HCT116 (cell line): ENCODE measurements at regions not wholly inside any gene's neighbourhood (a gene's known extent, or its start where the extent isn't known, plus 50 kb on each side); places are given as distances from the start of the nearest gene placed in this dataset.

Experiments
- ATAC-seq: fragments of 200-7000 bp; cut with Tn5 transposase; 2 replicates; pipeline ENCODE4 v1.9.1; 2020; ENCODE audit warnings: mild to moderate bottlenecking, moderate library complexity
- BruUV-seq: library from RNA; stranded (reverse); fragments of 400-500 nt; replicated peaks from 2 replicates; lab custom pipeline; 2021; lab: Mats Ljungman, UMichigan
- CTCF ChIA-PET: fragments of 300-600 bp; sonication (Branson Sonifier 250); formaldehyde crosslinking; loops from one replicate; lab custom pipeline; 2021; ENCODE audit warnings: antibody characterized with exemption; lab: Charles Lee
- POLR2A ChIA-PET: fragments of 300-600, 350-600 bp; sonication (Branson Sonifier 250); formaldehyde crosslinking; loops from one replicate; lab custom pipeline; 2021; ENCODE audit warnings: antibody characterized with exemption; lab: Charles Lee
- RAD21 ChIA-PET, 2 experiments: fragments of 300-600 bp; sonication (Branson Sonifier 250); formaldehyde crosslinking; loops; one replicate each; lab custom pipeline; 2023; ENCODE audit warnings: low total read pairs in 2 of 2; ENCODE audit not compliant: uncharacterized antibody in 2 of 2, unreplicated experiment in 2 of 2, low non-redundant PET in 1 of 2; lab: Charles Lee
- DNase-seq: peaks from one replicate; pipeline ENCODE4 v3.0.0-alpha.2; 2010; ENCODE audit warnings: low read depth, low spot score
- H2AFZ ChIP-seq: fragments of 200-600 bp; shearing (Covaris generic), sonication (generic); 2 replicates; pipeline ENCODE4 v1.6.1; 2017; ENCODE audit warnings: low read depth, mixed run types, mixed read lengths, antibody characterized with exemption, low read length; ENCODE audit not compliant: poor library complexity, severe bottlenecking
- H3K27ac ChIP-seq: 2 replicates; pipeline ENCODE4 v1.5.1; 2012; ENCODE audit warnings: low read depth, low read length
- H3K27me3 ChIP-seq: fragments of 200-600 bp; sonication (generic); 2 replicates; pipeline ENCODE4 v1.6.1; 2016; ENCODE audit warnings: mixed run types, low read length, mixed read lengths; ENCODE audit not compliant: insufficient read depth
- H3K36me3 ChIP-seq, 2 experiments: fragments of 200-500 bp in 1 of 2; fragments of 200-600 bp in 1 of 2; sonication (Bioruptor generic) in 1 of 2; sonication (generic) in 1 of 2; 2 replicates each; pipeline versions ENCODE4 v1.5.1 to v1.6.1; 2014 to 2016; ENCODE audit warnings: low read length in 2 of 2, inconsistent platforms in 1 of 2, mixed read lengths in 1 of 2, mixed run types in 1 of 2; ENCODE audit not compliant: insufficient read depth in 2 of 2, control insufficient read depth in 1 of 2
- H3K4me1 ChIP-seq, 2 experiments: fragments of 200-600 bp in 1 of 2; sonication (generic) in 1 of 2; 2 replicates each; pipeline versions ENCODE4 v1.5.1 to v1.6.1; 2012 to 2017; ENCODE audit warnings: low read length in 2 of 2, inconsistent platforms in 1 of 2, mild to moderate bottlenecking in 1 of 2, mixed read lengths in 1 of 2, mixed run types in 1 of 2, moderate library complexity in 1 of 2; ENCODE audit not compliant: insufficient read depth in 2 of 2, control insufficient read depth in 1 of 2
- H3K4me2 ChIP-seq: fragments of 200-600 bp; sonication (generic); 2 replicates; pipeline ENCODE4 v1.6.1; 2017; ENCODE audit warnings: mixed run types, low read length, mixed read lengths
- H3K4me3 ChIP-seq, 2 experiments: fragments of 200-600 bp in 1 of 2; sonication (generic) in 1 of 2; replicated peaks in 1 of 2; 2 replicates each; pipeline ENCODE4 v1.5.1; 2011 to 2016; ENCODE audit warnings: low read length in 2 of 2, control low read depth in 1 of 2, low read depth in 1 of 2, mild to moderate bottlenecking in 1 of 2, mixed read lengths in 1 of 2, mixed run types in 1 of 2
- H3K79me2 ChIP-seq: fragments of 200-600 bp; sonication (generic); 2 replicates; pipeline ENCODE4 v1.6.1; 2017; ENCODE audit warnings: mild to moderate bottlenecking, mixed run types, low read length, moderate library complexity, mixed read lengths; ENCODE audit not compliant: insufficient read depth
- H3K9ac ChIP-seq: fragments of 200-600 bp; sonication (generic); 2 replicates; pipeline ENCODE4 v1.6.1; 2016; ENCODE audit warnings: low read length, mixed read lengths
- H3K9me2 ChIP-seq: fragments of 200-600 bp; sonication (generic), shearing (Covaris generic); 2 replicates; pipeline ENCODE4 v1.6.1; 2017; ENCODE audit warnings: mixed run types, mild to moderate bottlenecking, moderate library complexity; ENCODE audit not compliant: insufficient read depth
- H3K9me3 ChIP-seq, 2 experiments: fragments of 200-500 bp in 1 of 2; fragments of 200-600 bp in 1 of 2; sonication (Bioruptor generic) in 1 of 2; sonication (generic) in 1 of 2; 2 replicates each; pipeline ENCODE4 v1.6.1; 2014 to 2017; ENCODE audit warnings: low read length in 2 of 2, mixed read lengths in 2 of 2, inconsistent platforms in 1 of 2, low read depth in 1 of 2, mild to moderate bottlenecking in 1 of 2, mixed run types in 1 of 2, moderate library complexity in 1 of 2; ENCODE audit not compliant: control insufficient read depth in 1 of 2, insufficient read depth in 1 of 2
- H4K20me1 ChIP-seq: fragments of 200-600 bp; sonication (generic), shearing (Covaris generic); 2 replicates; pipeline ENCODE4 v1.6.1; 2017; ENCODE audit warnings: mixed run types, mild to moderate bottlenecking, moderate library complexity; ENCODE audit not compliant: insufficient read depth
- CBX3 ChIP-seq: IDR thresholded peaks from 2 replicates; pipeline ENCODE4 v1.6.1; 2012; ENCODE audit warnings: low read depth
- EGR1 ChIP-seq: IDR thresholded peaks from 2 replicates; pipeline ENCODE4 v1.6.1; 2012; ENCODE audit warnings: low read depth
- ELF1 ChIP-seq: IDR thresholded peaks from 2 replicates; pipeline ENCODE4 v1.6.1; 2012; ENCODE audit warnings: low read depth, borderline replicate concordance
- EZH2 ChIP-seq: fragments of 200-600 bp; sonication (generic); IDR thresholded peaks from 2 replicates; pipeline ENCODE4 v1.6.1; 2017; ENCODE audit warnings: antibody characterized with exemption, mixed run types
- MAX ChIP-seq: IDR thresholded peaks from 2 replicates; pipeline ENCODE4 v1.6.1; 2012
- SIN3A ChIP-seq: IDR thresholded peaks from 2 replicates; pipeline ENCODE4 v1.6.1; 2012; ENCODE audit warnings: low read depth
- SP1 ChIP-seq: IDR thresholded peaks from 2 replicates; pipeline ENCODE4 v1.6.1; 2012; ENCODE audit warnings: low read depth
- TCF7L2 ChIP-seq: IDR thresholded peaks from 2 replicates; pipeline ENCODE4 v1.7.0; 2011; ENCODE audit warnings: borderline replicate concordance, inconsistent platforms; ENCODE audit not compliant: insufficient read depth, insufficient read length; ENCODE audit errors: extremely low read depth
- ZNF274 ChIP-seq: fragments of 200-500 bp; sonication (Bioruptor generic); IDR thresholded peaks from 2 replicates; pipeline ENCODE4 v1.6.1; 2014; ENCODE audit warnings: mild to moderate bottlenecking, low read depth, low read length, inconsistent platforms
- intact Hi-C: fragments of 100-400 bp; cut with micrococcal nuclease; formaldehyde crosslinking; loops from 2 replicates; pipeline ENCODE4 v1.10.0; 2022
- TF ChIP-seq, protein P1 (sequence below), 3 experiments: fragments of 200-600 bp in 1 of 3; sonication (generic) in 1 of 3; IDR thresholded peaks in 2 of 3; conservative IDR thresholded peaks in 1 of 3; 2 replicates each; pipeline ENCODE4 v1.5.1; 2012 to 2017; ENCODE audit warnings: low read depth in 2 of 3, low read length in 2 of 3, antibody characterized with exemption in 1 of 3, borderline replicate concordance in 1 of 3, control low read depth in 1 of 3, mild to moderate bottlenecking in 1 of 3, mixed read lengths in 1 of 3, mixed run types in 1 of 3, moderate library complexity in 1 of 3; ENCODE audit not compliant: insufficient read depth in 1 of 3
- TF ChIP-seq, protein P2 (sequence below): IDR thresholded peaks from 2 replicates; pipeline ENCODE4 v1.6.1; 2011; ENCODE audit warnings: mild to moderate bottlenecking, low read length, moderate library complexity; ENCODE audit not compliant: insufficient replicate concordance; ENCODE audit errors: extremely low read depth

- no peak for ATAC-seq
- H3K9ac ChIP-seq = no peak overlapping the region
- H3K9me3 ChIP-seq = no peaks in the 10 kb centered on the region
- no peak overlapping the region for H2AFZ ChIP-seq
- H3K4me2 ChIP-seq = no peak overlapping the region
- no peaks in the 10 kb centered on the region for H3K79me2 ChIP-seq
- no peak overlapping the region for H3K4me3 ChIP-seq
- ChIA-PET CTCF (no interaction called here), RAD21 (no interaction called here), POLR2A (no interaction called here)
- no peaks in the 10 kb centered on the region for H3K4me1 ChIP-seq
- no peak for TF ChIP-seq SIN3A
- TF ChIP-seq, protein P1, sequence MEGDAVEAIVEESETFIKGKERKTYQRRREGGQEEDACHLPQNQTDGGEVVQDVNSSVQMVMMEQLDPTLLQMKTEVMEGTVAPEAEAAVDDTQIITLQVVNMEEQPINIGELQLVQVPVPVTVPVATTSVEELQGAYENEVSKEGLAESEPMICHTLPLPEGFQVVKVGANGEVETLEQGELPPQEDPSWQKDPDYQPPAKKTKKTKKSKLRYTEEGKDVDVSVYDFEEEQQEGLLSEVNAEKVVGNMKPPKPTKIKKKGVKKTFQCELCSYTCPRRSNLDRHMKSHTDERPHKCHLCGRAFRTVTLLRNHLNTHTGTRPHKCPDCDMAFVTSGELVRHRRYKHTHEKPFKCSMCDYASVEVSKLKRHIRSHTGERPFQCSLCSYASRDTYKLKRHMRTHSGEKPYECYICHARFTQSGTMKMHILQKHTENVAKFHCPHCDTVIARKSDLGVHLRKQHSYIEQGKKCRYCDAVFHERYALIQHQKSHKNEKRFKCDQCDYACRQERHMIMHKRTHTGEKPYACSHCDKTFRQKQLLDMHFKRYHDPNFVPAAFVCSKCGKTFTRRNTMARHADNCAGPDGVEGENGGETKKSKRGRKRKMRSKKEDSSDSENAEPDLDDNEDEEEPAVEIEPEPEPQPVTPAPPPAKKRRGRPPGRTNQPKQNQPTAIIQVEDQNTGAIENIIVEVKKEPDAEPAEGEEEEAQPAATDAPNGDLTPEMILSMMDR (IDR thresholded peaks at IDR 0.05 in 2 of 3, conservative IDR thresholded peaks at IDR 0.05 in 1 of 3; ENCODE audit: borderline replicate concordance in 1 of 3, insufficient read depth in 1 of 3, low read depth in 2 of 3, low read length in 2 of 3) = no peak
- TF ChIP-seq, protein P2, sequence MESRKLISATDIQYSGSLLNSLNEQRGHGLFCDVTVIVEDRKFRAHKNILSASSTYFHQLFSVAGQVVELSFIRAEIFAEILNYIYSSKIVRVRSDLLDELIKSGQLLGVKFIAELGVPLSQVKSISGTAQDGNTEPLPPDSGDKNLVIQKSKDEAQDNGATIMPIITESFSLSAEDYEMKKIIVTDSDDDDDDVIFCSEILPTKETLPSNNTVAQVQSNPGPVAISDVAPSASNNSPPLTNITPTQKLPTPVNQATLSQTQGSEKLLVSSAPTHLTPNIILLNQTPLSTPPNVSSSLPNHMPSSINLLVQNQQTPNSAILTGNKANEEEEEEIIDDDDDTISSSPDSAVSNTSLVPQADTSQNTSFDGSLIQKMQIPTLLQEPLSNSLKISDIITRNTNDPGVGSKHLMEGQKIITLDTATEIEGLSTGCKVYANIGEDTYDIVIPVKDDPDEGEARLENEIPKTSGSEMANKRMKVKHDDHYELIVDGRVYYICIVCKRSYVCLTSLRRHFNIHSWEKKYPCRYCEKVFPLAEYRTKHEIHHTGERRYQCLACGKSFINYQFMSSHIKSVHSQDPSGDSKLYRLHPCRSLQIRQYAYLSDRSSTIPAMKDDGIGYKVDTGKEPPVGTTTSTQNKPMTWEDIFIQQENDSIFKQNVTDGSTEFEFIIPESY = no peak
- TF ChIP-seq ZNF274 = no peak
- no peak for TF ChIP-seq MAX
- TF ChIP-seq SP1 = no peak
- TF ChIP-seq EGR1 = no peak
- TF ChIP-seq CBX3 = no peak
- no peak for TF ChIP-seq EZH2
- no peak for TF ChIP-seq ELF1
- TF ChIP-seq TCF7L2 = no peak
- no peaks in the 10 kb centered on the region for H3K9me2 ChIP-seq
- no peaks in the 10 kb centered on the region for H3K27me3 ChIP-seq
- DNase-seq = no peak
- H4K20me1 ChIP-seq = no peaks in the 10 kb centered on the region
- no TSS peak for BruUV-seq
- H3K36me3 ChIP-seq = no peaks in the 10 kb centered on the region
- intact Hi-C loops = no loop called here
- no peak overlapping the region for H3K27ac ChIP-seq
These were observed 242.6 kb upstream of the IRS2 start for GRCh38 chr13:110028838-110029621.
